ENCODE measurements at regions not wholly inside any gene's neighbourhood (a gene's known extent, or its start where the extent isn't known, plus 50 kb on each side); places are given as distances from the start of the nearest gene placed in this dataset.

GRCh38 chr14:58755031-58755925, 117.5 kb downstream of the DACT1 start:
- Histone ChIP-seq H3K27me3 (no peaks in the 10 kb centered on the region), H3K4me1 (ENCODE audit: control insufficient read depth in 1 of 2, insufficient read depth in 1 of 2, low read depth in 1 of 2, low read length in 1 of 2) (peaks cover 5 to 9% of the 10 kb centered on the region in 2 experiments), H3K27ac (no peak overlapping the region), H3K4me3 (ENCODE audit: low read depth in 1 of 2, low read length in 1 of 2) (no peak overlapping the region), H3K36me3 (no peaks in the 10 kb centered on the region), H3K9me3 (no peaks in the 10 kb centered on the region)
- TF ChIP-seq CTCF (IDR thresholded peaks at IDR 0.05), result no peak

- Histone ChIP-seq H3K9me3 (no peaks in the 10 kb centered on the region), H3K4me1 (ENCODE audit: control insufficient read depth in 1 of 2, insufficient read depth in 1 of 2, low read depth in 1 of 2, low read length in 1 of 2) (no peaks in the 10 kb centered on the region), H3K27me3 (no peaks in the 10 kb centered on the region), H3K36me3 (no peaks in the 10 kb centered on the region), H3K27ac (no peak overlapping the region), H3K4me3 (ENCODE audit: low read depth in 1 of 2, low read length in 1 of 2) (no peak overlapping the region)
- no peak for TF ChIP-seq CTCF (IDR thresholded peaks at IDR 0.05)
These were observed 122.4 kb downstream of the DACT1 start for GRCh38 chr14:58760121-58760520.

GRCh38 chr14:58762629-58763028, 124.9 kb downstream of the DACT1 start:
- TF ChIP-seq CTCF (IDR thresholded peaks at IDR 0.05), result no peak
- Histone ChIP-seq H3K4me3 (ENCODE audit: low read depth in 1 of 2, low read length in 1 of 2) (no peak overlapping the region), H3K4me1 (ENCODE audit: control insufficient read depth in 1 of 2, insufficient read depth in 1 of 2, low read depth in 1 of 2, low read length in 1 of 2) (no peaks in the 10 kb centered on the region), H3K36me3 (no peaks in the 10 kb centered on the region), H3K27ac (no peak overlapping the region), H3K9me3 (no peaks in the 10 kb centered on the region), H3K27me3 (no peaks in the 10 kb centered on the region)

GRCh38 chr14:58763210-58763609, 125.4 kb downstream of the DACT1 start:
- Histone ChIP-seq H3K4me1 (ENCODE audit: control insufficient read depth in 1 of 2, insufficient read depth in 1 of 2, low read depth in 1 of 2, low read length in 1 of 2) (no peaks in the 10 kb centered on the region), H3K9me3 (no peaks in the 10 kb centered on the region), H3K27me3 (no peaks in the 10 kb centered on the region), H3K36me3 (no peaks in the 10 kb centered on the region), H3K27ac (no peak overlapping the region), H3K4me3 (ENCODE audit: low read depth in 1 of 2, low read length in 1 of 2) (no peak overlapping the region)
- no peak for TF ChIP-seq CTCF (IDR thresholded peaks at IDR 0.05)

GRCh38 chr14:58765418-58765831, 127.7 kb downstream of the DACT1 start:
- no peak for TF ChIP-seq CTCF (IDR thresholded peaks at IDR 0.05)
- Histone ChIP-seq H3K36me3 (no peaks in the 10 kb centered on the region), H3K9me3 (no peaks in the 10 kb centered on the region), H3K27ac (no peak overlapping the region), H3K4me1 (ENCODE audit: control insufficient read depth in 1 of 2, insufficient read depth in 1 of 2, low read depth in 1 of 2, low read length in 1 of 2) (no peaks in the 10 kb centered on the region), H3K4me3 (ENCODE audit: low read depth in 1 of 2, low read length in 1 of 2) (no peak overlapping the region), H3K27me3 (no peaks in the 10 kb centered on the region)
